ENCODE measurements at regions not wholly inside any gene's neighbourhood (a gene's known extent, or its start where the extent isn't known, plus 50 kb on each side); places are given as distances from the start of the nearest gene placed in this dataset.

DNA sequence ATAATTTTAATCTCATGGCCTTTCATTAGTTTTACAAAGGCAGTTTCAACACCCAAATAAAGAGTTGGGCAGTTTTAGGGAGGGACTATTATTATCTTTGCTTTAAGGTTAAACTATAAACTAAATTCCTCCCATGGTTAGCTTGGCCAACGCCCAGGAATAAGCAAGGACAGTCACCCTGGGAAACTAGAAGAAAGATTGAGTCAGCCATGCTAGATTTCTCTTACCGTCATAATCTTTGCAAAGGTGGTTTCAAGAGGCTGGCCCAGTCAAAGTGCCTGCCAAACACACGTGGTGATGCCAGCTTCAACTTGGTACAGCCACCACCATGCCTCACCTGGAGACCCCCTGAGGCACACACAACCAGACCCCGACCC is 317.4 kb upstream of the SP8 start:
- no peak overlapping the region for H3K9ac ChIP-seq (ENCODE audit: low read length)
- no peaks in the 10 kb centered on the region for H3K9me3 ChIP-seq (replicated peaks; ENCODE audit: insufficient read depth, low read length)
- H3K4me3 ChIP-seq (ENCODE audit: low read length), result no peak overlapping the region
- H3K79me2 ChIP-seq (ENCODE audit: low read length), result no peaks in the 10 kb centered on the region
- no peaks in the 10 kb centered on the region for H3K27me3 ChIP-seq (replicated peaks; ENCODE audit: insufficient read depth, low read length)
- H2AFZ ChIP-seq (ENCODE audit: low read length), result no peak overlapping the region
- no peaks in the 10 kb centered on the region for H4K20me1 ChIP-seq (ENCODE audit: insufficient read depth, low read length)
- DNase-seq, result no peak
- no peaks in the 10 kb centered on the region for H3K36me3 ChIP-seq (replicated peaks; ENCODE audit: insufficient read depth, low read length)
- H3K9me2 ChIP-seq (replicated peaks; ENCODE audit: insufficient read depth, low read length), result no peaks in the 10 kb centered on the region
- no peak for TF ChIP-seq EZH2phosphoT487 (IDR thresholded peaks at IDR 0.05; ENCODE audit: low read length)
- no peak for TF ChIP-seq EZH2 (optimal IDR thresholded peaks at IDR 0.05; ENCODE audit: low read depth, low read length)
- TF ChIP-seq, protein P1, sequence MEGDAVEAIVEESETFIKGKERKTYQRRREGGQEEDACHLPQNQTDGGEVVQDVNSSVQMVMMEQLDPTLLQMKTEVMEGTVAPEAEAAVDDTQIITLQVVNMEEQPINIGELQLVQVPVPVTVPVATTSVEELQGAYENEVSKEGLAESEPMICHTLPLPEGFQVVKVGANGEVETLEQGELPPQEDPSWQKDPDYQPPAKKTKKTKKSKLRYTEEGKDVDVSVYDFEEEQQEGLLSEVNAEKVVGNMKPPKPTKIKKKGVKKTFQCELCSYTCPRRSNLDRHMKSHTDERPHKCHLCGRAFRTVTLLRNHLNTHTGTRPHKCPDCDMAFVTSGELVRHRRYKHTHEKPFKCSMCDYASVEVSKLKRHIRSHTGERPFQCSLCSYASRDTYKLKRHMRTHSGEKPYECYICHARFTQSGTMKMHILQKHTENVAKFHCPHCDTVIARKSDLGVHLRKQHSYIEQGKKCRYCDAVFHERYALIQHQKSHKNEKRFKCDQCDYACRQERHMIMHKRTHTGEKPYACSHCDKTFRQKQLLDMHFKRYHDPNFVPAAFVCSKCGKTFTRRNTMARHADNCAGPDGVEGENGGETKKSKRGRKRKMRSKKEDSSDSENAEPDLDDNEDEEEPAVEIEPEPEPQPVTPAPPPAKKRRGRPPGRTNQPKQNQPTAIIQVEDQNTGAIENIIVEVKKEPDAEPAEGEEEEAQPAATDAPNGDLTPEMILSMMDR (IDR thresholded peaks at IDR 0.05; ENCODE audit: low read length), result no peak
- no peak overlapping the region for H3K27ac ChIP-seq (ENCODE audit: low read length)
- H3K4me2 ChIP-seq (ENCODE audit: low read depth, low read length), result no peak overlapping the region
- no peaks in the 10 kb centered on the region; the same call in 1 of the 2 replicates for H3K4me1 ChIP-seq (ENCODE audit: low read length)
- no peaks in the 10 kb centered on the region for H3F3A ChIP-seq (ENCODE audit: insufficient read depth, low read length)

DNA sequence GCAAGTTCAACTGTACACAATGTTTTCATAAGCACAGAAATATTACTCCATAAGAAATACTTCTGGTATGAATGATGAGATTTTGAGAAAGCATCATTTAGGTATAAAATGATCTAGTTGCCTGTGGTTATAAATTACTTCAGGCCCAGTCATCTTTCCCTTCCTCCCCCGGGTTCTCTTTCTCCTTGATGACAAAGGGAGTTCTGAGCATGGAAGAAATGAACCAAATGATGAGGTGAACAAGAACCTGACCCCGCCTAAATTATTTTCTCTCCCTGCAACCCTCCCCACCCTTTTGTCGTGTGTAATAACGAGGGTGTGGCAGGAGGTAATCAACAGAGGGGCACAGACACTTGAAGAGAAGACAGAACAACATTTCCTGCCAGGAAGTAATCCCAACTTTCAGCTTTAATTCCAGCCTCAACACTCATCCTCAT is 319.6 kb upstream of the SP8 start:
- Histone ChIP-seq H3K36me3 (replicated peaks; ENCODE audit: insufficient read depth, low read length) (no peaks in the 10 kb centered on the region), H3K9ac (ENCODE audit: low read length) (no peak overlapping the region)
- no peak for TF ChIP-seq EZH2 (optimal IDR thresholded peaks at IDR 0.05; ENCODE audit: low read depth, low read length)
- no peak for TF ChIP-seq EZH2phosphoT487 (IDR thresholded peaks at IDR 0.05; ENCODE audit: low read length)
- TF ChIP-seq, protein P1 (IDR thresholded peaks at IDR 0.05; ENCODE audit: low read length), result no peak

DNA sequence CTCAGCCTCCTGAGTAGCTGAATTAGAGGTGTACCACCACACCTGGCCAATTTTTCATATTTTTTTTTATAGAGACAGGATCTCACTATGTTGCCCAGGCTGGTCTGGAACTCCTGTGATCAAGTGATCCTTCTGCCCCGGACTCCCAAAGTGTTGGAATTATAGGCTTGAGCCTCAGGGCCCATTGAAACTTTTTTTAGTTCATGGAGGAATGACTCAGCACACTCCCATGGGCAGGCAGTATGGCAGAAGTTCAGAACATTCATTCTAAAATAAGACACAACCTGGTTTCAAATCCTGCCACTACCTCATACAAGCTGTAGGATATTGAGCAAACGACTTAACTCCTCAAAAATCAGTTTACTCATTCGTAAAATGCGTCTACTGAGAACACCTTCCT is 320.4 kb upstream of the SP8 start:
- no peaks in the 10 kb centered on the region for H3K9me2 ChIP-seq (replicated peaks; ENCODE audit: insufficient read depth, low read length)
- H3K79me2 ChIP-seq (ENCODE audit: low read length), result no peaks in the 10 kb centered on the region
- no peak overlapping the region for H3K4me2 ChIP-seq (ENCODE audit: low read depth, low read length)
- no peaks in the 10 kb centered on the region for H3F3A ChIP-seq (ENCODE audit: insufficient read depth, low read length)
- no peaks in the 10 kb centered on the region for H4K20me1 ChIP-seq (ENCODE audit: insufficient read depth, low read length)
- H3K9me3 ChIP-seq (replicated peaks; ENCODE audit: insufficient read depth, low read length), result no peaks in the 10 kb centered on the region
- H3K4me3 ChIP-seq (ENCODE audit: low read length), result no peak overlapping the region
- no peak overlapping the region for H3K27ac ChIP-seq (ENCODE audit: low read length)
- no peak overlapping the region for H3K9ac ChIP-seq (ENCODE audit: low read length)
- DNase-seq, result no peak
- H3K4me1 ChIP-seq (ENCODE audit: low read length), result no peaks in the 10 kb centered on the region
- no peak overlapping the region for H2AFZ ChIP-seq (ENCODE audit: low read length)
- no peaks in the 10 kb centered on the region for H3K27me3 ChIP-seq (replicated peaks; ENCODE audit: insufficient read depth, low read length)
- no peak for TF ChIP-seq EZH2 (optimal IDR thresholded peaks at IDR 0.05; ENCODE audit: low read depth, low read length)
- TF ChIP-seq EZH2phosphoT487 (IDR thresholded peaks at IDR 0.05; ENCODE audit: low read length), result no peak
- TF ChIP-seq, protein P1 (IDR thresholded peaks at IDR 0.05; ENCODE audit: low read length), result no peak
- no peaks in the 10 kb centered on the region for H3K36me3 ChIP-seq (replicated peaks; ENCODE audit: insufficient read depth, low read length)

More for the DNA sequence above, 319.6 kb upstream of the SP8 start:
- Histone ChIP-seq H3K4me3 (ENCODE audit: low read length) (no peak overlapping the region), H3K27me3 (replicated peaks; ENCODE audit: insufficient read depth, low read length) (no peaks in the 10 kb centered on the region), H3K79me2 (ENCODE audit: low read length) (no peaks in the 10 kb centered on the region), H2AFZ (ENCODE audit: low read length) (no peak overlapping the region), H3K9me2 (replicated peaks; ENCODE audit: insufficient read depth, low read length) (no peaks in the 10 kb centered on the region), H3K4me2 (ENCODE audit: low read depth, low read length) (no peak overlapping the region), H3K27ac (ENCODE audit: low read length) (no peak overlapping the region), H3K4me1 (ENCODE audit: low read length) (no peaks in the 10 kb centered on the region), H4K20me1 (ENCODE audit: insufficient read depth, low read length) (no peaks in the 10 kb centered on the region), H3F3A (ENCODE audit: insufficient read depth, low read length) (no peaks in the 10 kb centered on the region), H3K9me3 (replicated peaks; ENCODE audit: insufficient read depth, low read length) (no peaks in the 10 kb centered on the region)
- DNase-seq, result no peak

Measured in MM.1S (cell line).